ENCODE measurements at regions not wholly inside any gene's neighbourhood (a gene's known extent, or its start where the extent isn't known, plus 50 kb on each side); places are given as distances from the start of the nearest gene placed in this dataset.

GRCh38 chr14:60590991-60591414, 58.3 kb downstream of the SIX1 start:
- TF ChIP-seq POLR2A (IDR thresholded peaks at IDR 0.05) (no peak), CTCF (IDR thresholded peaks at IDR 0.05) (no peak), POLR2AphosphoS5 (IDR thresholded peaks at IDR 0.05) (no peak)

Data from transverse colon (tissue), 4 donors.